GM12878 (cell line): ENCODE measurements at regions not wholly inside any gene's neighbourhood (a gene's known extent, or its start where the extent isn't known, plus 50 kb on each side); places are given as distances from the start of the nearest gene placed in this dataset.

Source experiments
- ATAC-seq: fragments of 200-7000 bp; cut with Tn5 transposase; 3 replicates; pipeline ENCODE4 v1.9.1; 2020; ENCODE audit warnings: mild to moderate bottlenecking, moderate library complexity
- BruUV-seq: library from RNA; stranded (reverse); fragments of 400-500 nt; replicated peaks from 2 replicates; lab custom pipeline; 2021; lab: Mats Ljungman, UMichigan
- CTCF ChIA-PET: fragments of 300-600 bp; sonication (Branson Sonifier 250); formaldehyde crosslinking; extraction: SDS; loops from one replicate; lab custom pipeline; 2021; ENCODE audit warnings: inconsistent platforms; lab: Yijun Ruan, JAX
- POLR2A ChIA-PET: fragments of 350-600 bp; formaldehyde crosslinking; extraction: SDS; loops from one replicate; lab custom pipeline; 2021; ENCODE audit warnings: inconsistent platforms; lab: Charles Lee
- RAD21 ChIA-PET: fragments of 300-600 bp; sonication (Branson Sonifier 250); formaldehyde crosslinking; loops from one replicate; lab custom pipeline; 2023; ENCODE audit warnings: antibody characterized with exemption; ENCODE audit not compliant: unreplicated experiment; lab: Charles Lee
- SMC1A ChIA-PET: fragments of 300-600 bp; sonication (Branson Sonifier 250); formaldehyde crosslinking; loops from one replicate; lab custom pipeline; 2023; ENCODE audit not compliant: unreplicated experiment, uncharacterized antibody; lab: Charles Lee
- DNase-seq: peaks from one replicate; pipeline ENCODE4 v3.0.0-alpha.2; 2011; ENCODE audit warnings: low read depth, low spot score
- FAIRE-seq: peaks from 3 replicates; lab custom pipeline; 2011; peaks lifted over from hg19 to GRCh38; lab: Jason Lieb, UNC
- H2AFZ ChIP-seq: 2 replicates; pipeline ENCODE4 v1.6.0; 2011; ENCODE audit warnings: low read depth, low read length, control low read depth; ENCODE audit not compliant: control insufficient read depth
- H3K27ac ChIP-seq: 2 replicates; pipeline ENCODE4 v1.5.1; 2011; ENCODE audit warnings: control low read depth; ENCODE audit not compliant: control insufficient read depth, insufficient read depth
- H3K27me3 ChIP-seq, 2 experiments: replicated peaks in 1 of 2; 2 replicates each; pipeline versions ENCODE4 v1.6.0 to v1.6.1; 2011; ENCODE audit warnings: low read length in 1 of 2; ENCODE audit not compliant: control insufficient read depth in 2 of 2, insufficient read depth in 2 of 2
- H3K36me3 ChIP-seq, 2 experiments: 2 replicates each; pipeline ENCODE4 v1.5.1; 2011; ENCODE audit warnings: low read length in 1 of 2; ENCODE audit not compliant: control insufficient read depth in 2 of 2, insufficient read depth in 2 of 2
- H3K4me1 ChIP-seq: 2 replicates; pipeline ENCODE4 v1.6.1; 2011; ENCODE audit warnings: mild to moderate bottlenecking, low read length, moderate library complexity, mixed read lengths; ENCODE audit not compliant: control insufficient read depth, insufficient read depth
- H3K4me2 ChIP-seq: 2 replicates; pipeline ENCODE4 v1.6.0; 2011; ENCODE audit warnings: control low read depth; ENCODE audit not compliant: control insufficient read depth, insufficient read depth
- H3K4me3 ChIP-seq: fragments of 200-600 bp; sonication (generic); 2 replicates; pipeline ENCODE4 v1.5.1; 2016
- H3K79me2 ChIP-seq: 2 replicates; pipeline ENCODE4 v1.6.0; 2011; ENCODE audit warnings: low read length; ENCODE audit not compliant: control insufficient read depth, insufficient read depth
- H3K9ac ChIP-seq: 2 replicates; pipeline ENCODE4 v1.8.0; 2011; ENCODE audit warnings: low read length, control low read depth, mixed read lengths; ENCODE audit not compliant: control insufficient read depth, insufficient read depth
- H3K9me3 ChIP-seq: replicated peaks from 3 replicates; pipeline ENCODE4 v1.5.1; 2011; ENCODE audit warnings: mild to moderate bottlenecking, low read length; ENCODE audit not compliant: control insufficient read depth, insufficient read depth
- H4K20me1 ChIP-seq: 2 replicates; pipeline ENCODE4 v1.6.0; 2011; ENCODE audit not compliant: control insufficient read depth, insufficient read depth
- BHLHE40 ChIP-seq, 2 experiments: fragments of 450-650 bp in 1 of 2; IDR thresholded peaks; 2 replicates each; pipeline ENCODE4 v1.6.1; 2011 to 2017; ENCODE audit warnings: low read depth in 2 of 2, borderline replicate concordance in 1 of 2, improper control_type of control experiment in 1 of 2, low read length in 1 of 2, mild to moderate bottlenecking in 1 of 2
- BMI1 ChIP-seq: fragments of 450-650 bp; IDR thresholded peaks from 2 replicates; pipeline ENCODE4 v1.6.1; 2016; ENCODE audit warnings: mild to moderate bottlenecking, moderate library complexity, borderline replicate concordance
- CHD4 ChIP-seq: fragments of 200-600 bp; sonication (generic); IDR thresholded peaks from 2 replicates; pipeline ENCODE4 v1.6.1; 2016; ENCODE audit warnings: mild to moderate bottlenecking
- MEF2B ChIP-seq: fragments of 450-650 bp; IDR thresholded peaks from 2 replicates; pipeline ENCODE4 v1.6.1; 2018; ENCODE audit warnings: mild to moderate bottlenecking, moderate library complexity; ENCODE audit not compliant: partially characterized antibody, poor library complexity, severe bottlenecking
- NFYA ChIP-seq: IDR thresholded peaks from 2 replicates; pipeline ENCODE4 v1.6.1; 2011; ENCODE audit warnings: low read depth, mild to moderate bottlenecking, low read length, improper control_type of control experiment, borderline replicate concordance
- NFYB ChIP-seq: IDR thresholded peaks from 2 replicates; pipeline ENCODE4 v1.6.1; 2011; ENCODE audit warnings: low read depth, mild to moderate bottlenecking, low read length, improper control_type of control experiment, moderate library complexity; ENCODE audit not compliant: insufficient read depth
- NR2C1 ChIP-seq: fragments of 450-650 bp; IDR thresholded peaks from 2 replicates; pipeline ENCODE4 v1.6.1; 2017; ENCODE audit warnings: antibody characterized with exemption, mild to moderate bottlenecking, moderate library complexity
- PML ChIP-seq: IDR thresholded peaks from 2 replicates; pipeline ENCODE4 v1.6.1; 2012; ENCODE audit warnings: low read length, inconsistent platforms
- SUPT20H ChIP-seq: IDR thresholded peaks from 2 replicates; pipeline ENCODE4 v1.6.1; 2011; ENCODE audit warnings: low read depth, mild to moderate bottlenecking, low read length, moderate library complexity, borderline replicate concordance; ENCODE audit not compliant: control insufficient read depth
- TAF1 ChIP-seq: IDR thresholded peaks from 2 replicates; pipeline ENCODE4 v1.6.1; 2011; ENCODE audit warnings: mild to moderate bottlenecking, low read depth, low read length, borderline replicate concordance
- WRNIP1 ChIP-seq: IDR thresholded peaks from 2 replicates; pipeline ENCODE4 v1.6.1; 2011; ENCODE audit warnings: low read depth, low read length, improper control_type of control experiment, borderline replicate concordance
- ZNF217 ChIP-seq: fragments of 450-650 bp; IDR thresholded peaks from 2 replicates; pipeline ENCODE4 v1.6.1; 2017; ENCODE audit warnings: antibody characterized with exemption, mild to moderate bottlenecking
- ZNF622 ChIP-seq: fragments of 450-650 bp; IDR thresholded peaks from 2 replicates; pipeline ENCODE4 v1.6.1; 2017; ENCODE audit warnings: mild to moderate bottlenecking, inconsistent platforms
- in situ Hi-C: fragments of 300-500 bp; cut with MboI; formaldehyde crosslinking; loops from 9 replicates; pipeline ENCODE4 v1.14.3; 2018; ENCODE audit warnings: mixed read lengths
- intact Hi-C: fragments of 100-400 bp; cut with micrococcal nuclease; formaldehyde crosslinking; loops from one replicate; pipeline ENCODE4 v1.14.2; 2022; ENCODE audit not compliant: unreplicated experiment
- TF ChIP-seq, protein P1 (sequence below): fragments of 450-650 bp; conservative IDR thresholded peaks from 2 replicates; pipeline ENCODE4 v1.6.1; 2017; ENCODE audit warnings: mild to moderate bottlenecking, moderate library complexity
- TF ChIP-seq, protein P2 (sequence below): IDR thresholded peaks from 2 replicates; pipeline ENCODE4 v1.6.1; 2011; ENCODE audit warnings: mild to moderate bottlenecking, low read depth, low read length, moderate library complexity; ENCODE audit not compliant: insufficient replicate concordance
- TF ChIP-seq, protein P3 (sequence below): fragments of 450-650 bp; formaldehyde crosslinking; IDR thresholded peaks from 2 replicates; pipeline ENCODE4 v1.5.0; 2022; ENCODE audit warnings: mild to moderate bottlenecking, missing genetic modification characterization
- TF ChIP-seq, protein P4 (sequence below), 3 experiments: IDR thresholded peaks in 2 of 3; conservative IDR thresholded peaks in 1 of 3; 2 replicates each; pipeline ENCODE4 v1.5.1; 2011; ENCODE audit warnings: low read depth in 3 of 3, low read length in 3 of 3, mild to moderate bottlenecking in 3 of 3, control low read depth in 2 of 3, moderate library complexity in 2 of 3, inconsistent platforms in 1 of 3, mixed read lengths in 1 of 3; ENCODE audit not compliant: control insufficient read depth in 2 of 3, insufficient read depth in 1 of 3; ENCODE audit errors: extremely low read depth in 1 of 3

DNA sequence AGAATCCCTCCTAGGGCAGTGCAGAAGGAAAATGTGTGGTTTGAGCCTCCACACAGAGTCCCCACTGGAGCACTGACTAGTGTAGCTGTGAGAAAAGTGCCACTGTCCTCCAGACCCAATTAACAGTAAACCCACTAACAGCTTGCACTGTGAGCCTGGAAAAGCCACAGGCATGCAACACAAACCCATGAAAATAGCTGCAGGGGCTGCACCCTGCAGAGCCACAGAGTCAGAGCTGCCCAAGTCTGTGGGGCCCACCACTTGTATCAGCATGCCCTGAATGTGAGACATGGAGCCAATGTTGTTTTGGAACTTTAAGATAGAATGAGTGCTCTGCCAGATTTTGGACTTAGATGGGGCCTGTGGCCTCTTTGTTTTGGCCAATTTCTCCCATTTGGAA, 119.8 kb upstream of the CDH9 start:
- Histone ChIP-seq H2AFZ (no peak overlapping the region), H3K4me2 (no peak overlapping the region), H3K27me3 (no peaks in the 10 kb centered on the region), H3K4me3 (no peak overlapping the region), H3K9ac (no peak overlapping the region), H4K20me1 (no peaks in the 10 kb centered on the region)
- ATAC-seq (no peak), FAIRE-seq (no peak)
- ChIA-PET POLR2A (interaction anchor here (0.6 kb wide), 1 partner anchor 25 kb away, joined by 3 read pairs; no protein-coding TSS in a partner anchor), SMC1A (no interaction called here), CTCF (no interaction called here)
- intact Hi-C loops, result no loop called here
- BruUV-seq, result no TSS peak
- TF ChIP-seq NFYB (no peak), PML (no peak), SUPT20H (no peak), TAF1 (no peak), NFYA (no peak), MEF2B (no peak), BHLHE40 (IDR thresholded peaks at IDR 0.05; ENCODE audit: borderline replicate concordance in 1 of 2, low read depth in 2 of 2, low read length in 1 of 2) (no peak), CHD4 (no peak), WRNIP1 (no peak), ZNF217 (no peak), NR2C1 (no peak), BMI1 (no peak), ZNF622 (no peak)
- TF ChIP-seq, protein P1, sequence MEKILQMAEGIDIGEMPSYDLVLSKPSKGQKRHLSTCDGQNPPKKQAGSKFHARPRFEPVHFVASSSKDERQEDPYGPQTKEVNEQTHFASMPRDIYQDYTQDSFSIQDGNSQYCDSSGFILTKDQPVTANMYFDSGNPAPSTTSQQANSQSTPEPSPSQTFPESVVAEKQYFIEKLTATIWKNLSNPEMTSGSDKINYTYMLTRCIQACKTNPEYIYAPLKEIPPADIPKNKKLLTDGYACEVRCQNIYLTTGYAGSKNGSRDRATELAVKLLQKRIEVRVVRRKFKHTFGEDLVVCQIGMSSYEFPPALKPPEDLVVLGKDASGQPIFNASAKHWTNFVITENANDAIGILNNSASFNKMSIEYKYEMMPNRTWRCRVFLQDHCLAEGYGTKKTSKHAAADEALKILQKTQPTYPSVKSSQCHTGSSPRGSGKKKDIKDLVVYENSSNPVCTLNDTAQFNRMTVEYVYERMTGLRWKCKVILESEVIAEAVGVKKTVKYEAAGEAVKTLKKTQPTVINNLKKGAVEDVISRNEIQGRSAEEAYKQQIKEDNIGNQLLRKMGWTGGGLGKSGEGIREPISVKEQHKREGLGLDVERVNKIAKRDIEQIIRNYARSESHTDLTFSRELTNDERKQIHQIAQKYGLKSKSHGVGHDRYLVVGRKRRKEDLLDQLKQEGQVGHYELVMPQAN, result no peak
- TF ChIP-seq, protein P2, sequence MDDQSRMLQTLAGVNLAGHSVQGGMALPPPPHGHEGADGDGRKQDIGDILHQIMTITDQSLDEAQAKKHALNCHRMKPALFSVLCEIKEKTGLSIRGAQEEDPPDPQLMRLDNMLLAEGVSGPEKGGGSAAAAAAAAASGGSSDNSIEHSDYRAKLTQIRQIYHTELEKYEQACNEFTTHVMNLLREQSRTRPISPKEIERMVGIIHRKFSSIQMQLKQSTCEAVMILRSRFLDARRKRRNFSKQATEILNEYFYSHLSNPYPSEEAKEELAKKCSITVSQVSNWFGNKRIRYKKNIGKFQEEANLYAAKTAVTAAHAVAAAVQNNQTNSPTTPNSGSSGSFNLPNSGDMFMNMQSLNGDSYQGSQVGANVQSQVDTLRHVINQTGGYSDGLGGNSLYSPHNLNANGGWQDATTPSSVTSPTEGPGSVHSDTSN, result no peak
- TF ChIP-seq, protein P3, sequence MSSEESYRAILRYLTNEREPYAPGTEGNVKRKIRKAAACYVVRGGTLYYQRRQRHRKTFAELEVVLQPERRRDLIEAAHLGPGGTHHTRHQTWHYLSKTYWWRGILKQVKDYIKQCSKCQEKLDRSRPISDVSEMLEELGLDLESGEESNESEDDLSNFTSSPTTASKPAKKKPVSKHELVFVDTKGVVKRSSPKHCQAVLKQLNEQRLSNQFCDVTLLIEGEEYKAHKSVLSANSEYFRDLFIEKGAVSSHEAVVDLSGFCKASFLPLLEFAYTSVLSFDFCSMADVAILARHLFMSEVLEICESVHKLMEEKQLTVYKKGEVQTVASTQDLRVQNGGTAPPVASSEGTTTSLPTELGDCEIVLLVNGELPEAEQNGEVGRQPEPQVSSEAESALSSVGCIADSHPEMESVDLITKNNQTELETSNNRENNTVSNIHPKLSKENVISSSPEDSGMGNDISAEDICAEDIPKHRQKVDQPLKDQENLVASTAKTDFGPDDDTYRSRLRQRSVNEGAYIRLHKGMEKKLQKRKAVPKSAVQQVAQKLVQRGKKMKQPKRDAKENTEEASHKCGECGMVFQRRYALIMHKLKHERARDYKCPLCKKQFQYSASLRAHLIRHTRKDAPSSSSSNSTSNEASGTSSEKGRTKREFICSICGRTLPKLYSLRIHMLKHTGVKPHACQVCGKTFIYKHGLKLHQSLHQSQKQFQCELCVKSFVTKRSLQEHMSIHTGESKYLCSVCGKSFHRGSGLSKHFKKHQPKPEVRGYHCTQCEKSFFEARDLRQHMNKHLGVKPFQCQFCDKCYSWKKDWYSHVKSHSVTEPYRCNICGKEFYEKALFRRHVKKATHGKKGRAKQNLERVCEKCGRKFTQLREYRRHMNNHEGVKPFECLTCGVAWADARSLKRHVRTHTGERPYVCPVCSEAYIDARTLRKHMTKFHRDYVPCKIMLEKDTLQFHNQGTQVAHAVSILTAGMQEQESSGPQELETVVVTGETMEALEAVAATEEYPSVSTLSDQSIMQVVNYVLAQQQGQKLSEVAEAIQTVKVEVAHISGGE (CRISPR knock-in tag), result no peak
- TF ChIP-seq, protein P4, sequence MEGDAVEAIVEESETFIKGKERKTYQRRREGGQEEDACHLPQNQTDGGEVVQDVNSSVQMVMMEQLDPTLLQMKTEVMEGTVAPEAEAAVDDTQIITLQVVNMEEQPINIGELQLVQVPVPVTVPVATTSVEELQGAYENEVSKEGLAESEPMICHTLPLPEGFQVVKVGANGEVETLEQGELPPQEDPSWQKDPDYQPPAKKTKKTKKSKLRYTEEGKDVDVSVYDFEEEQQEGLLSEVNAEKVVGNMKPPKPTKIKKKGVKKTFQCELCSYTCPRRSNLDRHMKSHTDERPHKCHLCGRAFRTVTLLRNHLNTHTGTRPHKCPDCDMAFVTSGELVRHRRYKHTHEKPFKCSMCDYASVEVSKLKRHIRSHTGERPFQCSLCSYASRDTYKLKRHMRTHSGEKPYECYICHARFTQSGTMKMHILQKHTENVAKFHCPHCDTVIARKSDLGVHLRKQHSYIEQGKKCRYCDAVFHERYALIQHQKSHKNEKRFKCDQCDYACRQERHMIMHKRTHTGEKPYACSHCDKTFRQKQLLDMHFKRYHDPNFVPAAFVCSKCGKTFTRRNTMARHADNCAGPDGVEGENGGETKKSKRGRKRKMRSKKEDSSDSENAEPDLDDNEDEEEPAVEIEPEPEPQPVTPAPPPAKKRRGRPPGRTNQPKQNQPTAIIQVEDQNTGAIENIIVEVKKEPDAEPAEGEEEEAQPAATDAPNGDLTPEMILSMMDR (IDR thresholded peaks at IDR 0.05 in 2 of 3, conservative IDR thresholded peaks at IDR 0.05 in 1 of 3; ENCODE audit: control insufficient read depth in 2 of 3, extremely low read depth in 1 of 3, insufficient read depth in 1 of 3, low read depth in 3 of 3, low read length in 3 of 3), result no peak
- TF ChIP-seq, all 136 proteins: peak for 0
- in situ Hi-C loops, result no loop called here
- H3K36me3 ChIP-seq, result no peaks in the 10 kb centered on the region
- no peaks in the 10 kb centered on the region for H3K9me3 ChIP-seq
- RAD21 ChIA-PET, result no interaction called here
- no peak for DNase-seq
- H3K27ac ChIP-seq, result no peak overlapping the region
- H3K4me1 ChIP-seq, result no peaks in the 10 kb centered on the region
- H3K79me2 ChIP-seq, result no peaks in the 10 kb centered on the region
